CD4-positive, CD25-positive, alpha-beta regulatory T cell (primary cell): ENCODE measurements at regions not wholly inside any gene's neighbourhood (a gene's known extent, or its start where the extent isn't known, plus 50 kb on each side); places are given as distances from the start of the nearest gene placed in this dataset.

Source experiments
- ATAC-seq, 2 donors: fragments of 150-1000 bp; cut with Tn5 transposase; one replicate each; pipeline ENCODE4 v1.10.0; 2021; ENCODE audit warnings: low read depth in 2 of 2, moderate number of reproducible peaks in 2 of 2, moderate library complexity in 1 of 2
- DNase-seq, 3 donors: peaks; one replicate each; pipeline versions ENCODE4 v3.0.0 to v3.0.0-alpha.2; 2012 to 2022; ENCODE audit warnings: mixed read lengths in 1 of 3
- H3K27ac ChIP-seq: one replicate; pipeline ENCODE4 v1.7.0; 2013; ENCODE audit warnings: mild to moderate bottlenecking, low read length; ENCODE audit not compliant: insufficient read depth, poor library complexity, severe bottlenecking
- H3K27me3 ChIP-seq: one replicate; pipeline ENCODE4 v1.7.0; 2013; ENCODE audit warnings: low read length; ENCODE audit not compliant: control insufficient read depth, insufficient read depth
- H3K36me3 ChIP-seq: one replicate; pipeline ENCODE4 v1.7.0; 2013; ENCODE audit warnings: mild to moderate bottlenecking, low read length, moderate library complexity; ENCODE audit not compliant: control insufficient read depth, insufficient read depth
- H3K4me1 ChIP-seq: 2 replicates; pipeline ENCODE4 v1.7.0; 2013; ENCODE audit warnings: mild to moderate bottlenecking, low read length; ENCODE audit not compliant: insufficient read depth, control insufficient read depth, poor library complexity, severe bottlenecking
- H3K4me3 ChIP-seq: one replicate; pipeline ENCODE4 v1.7.0; 2013; ENCODE audit warnings: low read depth, mild to moderate bottlenecking, low read length, moderate library complexity
- H3K9me3 ChIP-seq, 2 experiments: 1 replicate in 1 of 2; 2 replicates in 1 of 2; pipeline ENCODE4 v1.7.0; 2013; ENCODE audit warnings: low read length in 2 of 2, mild to moderate bottlenecking in 1 of 2, moderate library complexity in 1 of 2; ENCODE audit not compliant: control insufficient read depth in 2 of 2
- H3K27ac Mint-ChIP-seq, 3 donors: one replicate each; pipeline ENCODE4 v1.8.0; 2020 to 2022; ENCODE audit warnings: mild to moderate bottlenecking in 3 of 3, mixed read lengths in 3 of 3, moderate library complexity in 2 of 3
- H3K27me3 Mint-ChIP-seq: one replicate; pipeline ENCODE4 v1.8.0; 2022; ENCODE audit warnings: mild to moderate bottlenecking, mixed read lengths
- H3K36me3 Mint-ChIP-seq: one replicate; pipeline ENCODE4 v1.8.0; 2020; ENCODE audit warnings: mixed read lengths
- H3K4me1 Mint-ChIP-seq, 4 donors: one replicate each; pipeline ENCODE4 v1.8.0; 2020 to 2022; ENCODE audit warnings: mixed read lengths in 4 of 4, mild to moderate bottlenecking in 1 of 4
- H3K4me3 Mint-ChIP-seq, 4 donors: one replicate each; pipeline ENCODE4 v1.8.0; 2020 to 2022; ENCODE audit warnings: mild to moderate bottlenecking in 4 of 4, mixed read lengths in 4 of 4, moderate library complexity in 3 of 4
- H3K9me3 Mint-ChIP-seq, 7 donors: one replicate each; pipeline ENCODE4 v1.8.0; 2020 to 2022; ENCODE audit warnings: mixed read lengths in 7 of 7, mild to moderate bottlenecking in 3 of 7, moderate library complexity in 2 of 7

GRCh38 chr13:31955101-31955500, 76.5 kb upstream of the FRY start:
- H3K4me1 ChIP-seq, result no peaks in the 10 kb centered on the region
- Mint-ChIP-seq H3K27ac (no peak overlapping the region), H3K9me3 (peaks cover 0 to 1% (median 0%) of the 10 kb centered on the region in 7 donors), H3K4me1 (no peaks in the 10 kb centered on the region), H3K4me3 (no peak overlapping the region), H3K27me3 (no peaks in the 10 kb centered on the region), H3K36me3 (no peaks in the 10 kb centered on the region)
- DNase-seq, result no peak
- H3K27me3 ChIP-seq, result no peaks in the 10 kb centered on the region
- no peaks in the 10 kb centered on the region for H3K9me3 ChIP-seq
- no peaks in the 10 kb centered on the region for H3K36me3 ChIP-seq
- no peak overlapping the region for H3K4me3 ChIP-seq
- ATAC-seq, result no peak
- no peak overlapping the region for H3K27ac ChIP-seq

- no peaks in the 10 kb centered on the region for H3K36me3 Mint-ChIP-seq
- no peak overlapping the region for H3K27ac Mint-ChIP-seq
- no peaks in the 10 kb centered on the region for H3K27me3 ChIP-seq
- no peaks in the 10 kb centered on the region for H3K4me1 ChIP-seq
- no peak overlapping the region for H3K4me3 ChIP-seq
- H3K36me3 ChIP-seq, result no peaks in the 10 kb centered on the region
- no peak overlapping the region for H3K27ac ChIP-seq
- no peaks in the 10 kb centered on the region for H3K4me1 Mint-ChIP-seq
- peaks cover 0 to 1% (median 0%) of the 10 kb centered on the region in 7 donors for H3K9me3 Mint-ChIP-seq
- H3K27me3 Mint-ChIP-seq, result no peaks in the 10 kb centered on the region
- no peak overlapping the region for H3K4me3 Mint-ChIP-seq
- H3K9me3 ChIP-seq, result no peaks in the 10 kb centered on the region
- DNase-seq, result no peak
- no peak for ATAC-seq
Observed at GRCh38 chr13:31955741-31956140, 75.8 kb upstream of the FRY start.

GRCh38 chr13:31956980-31957644, 74.5 kb upstream of the FRY start:
- Mint-ChIP-seq H3K27ac (no peak overlapping the region), H3K36me3 (no peaks in the 10 kb centered on the region), H3K9me3 (peaks cover 0 to 1% (median 0%) of the 10 kb centered on the region in 7 donors), H3K4me3 (no peak overlapping the region), H3K4me1 (no peaks in the 10 kb centered on the region), H3K27me3 (no peaks in the 10 kb centered on the region)
- Histone ChIP-seq H3K27ac (no peak overlapping the region), H3K4me1 (no peaks in the 10 kb centered on the region), H3K9me3 (no peaks in the 10 kb centered on the region), H3K27me3 (no peaks in the 10 kb centered on the region), H3K4me3 (no peak overlapping the region), H3K36me3 (no peaks in the 10 kb centered on the region)
- DNase-seq (no peak), ATAC-seq (no peak)

GRCh38 chr13:31957772-31958171, 73.8 kb upstream of the FRY start:
- H3K9me3 Mint-ChIP-seq, result peaks cover 0 to 1% (median 0%) of the 10 kb centered on the region in 7 donors
- H3K4me1 Mint-ChIP-seq, result no peaks in the 10 kb centered on the region
- H3K4me1 ChIP-seq, result no peaks in the 10 kb centered on the region
- H3K4me3 Mint-ChIP-seq, result no peak overlapping the region
- no peaks in the 10 kb centered on the region for H3K9me3 ChIP-seq
- H3K36me3 Mint-ChIP-seq, result no peaks in the 10 kb centered on the region
- no peak overlapping the region for H3K27ac Mint-ChIP-seq
- DNase-seq, result no peak
- H3K36me3 ChIP-seq, result no peaks in the 10 kb centered on the region
- ATAC-seq, result no peak
- no peaks in the 10 kb centered on the region for H3K27me3 ChIP-seq
- H3K4me3 ChIP-seq, result no peak overlapping the region
- no peaks in the 10 kb centered on the region for H3K27me3 Mint-ChIP-seq
- no peak overlapping the region for H3K27ac ChIP-seq

GRCh38 chr13:31962731-31963370, 68.7 kb upstream of the FRY start:
- H3K27ac Mint-ChIP-seq, result no peak overlapping the region

GRCh38 chr13:31963631-31964030, 67.9 kb upstream of the FRY start:
- no peak for ATAC-seq

More at GRCh38 chr13:31962731-31963370, 68.7 kb upstream of the FRY start:
- Histone ChIP-seq H3K4me1 (no peaks in the 10 kb centered on the region), H3K9me3 (no peaks in the 10 kb centered on the region), H3K27ac (no peak overlapping the region), H3K4me3 (no peak overlapping the region), H3K36me3 (no peaks in the 10 kb centered on the region), H3K27me3 (no peaks in the 10 kb centered on the region)
- H3K4me1 Mint-ChIP-seq, result no peaks in the 10 kb centered on the region
- no peak overlapping the region for H3K4me3 Mint-ChIP-seq
- H3K27me3 Mint-ChIP-seq, result no peaks in the 10 kb centered on the region
- peaks cover 3% of the 10 kb centered on the region for H3K36me3 Mint-ChIP-seq
- no peak for ATAC-seq
- H3K9me3 Mint-ChIP-seq, result peaks cover 0 to 6% (median 1%) of the 10 kb centered on the region in 7 donors
- DNase-seq, result no peak

GRCh38 chr13:31964168-31964567, 67.4 kb upstream of the FRY start:
- Histone ChIP-seq H3K27me3 (no peaks in the 10 kb centered on the region), H3K4me3 (no peak overlapping the region)
- H3K27ac Mint-ChIP-seq, result no peak overlapping the region

More at GRCh38 chr13:31963631-31964030, 67.9 kb upstream of the FRY start:
- Mint-ChIP-seq H3K4me1 (no peaks in the 10 kb centered on the region), H3K27ac (no peak overlapping the region), H3K36me3 (peaks cover 3% of the 10 kb centered on the region), H3K4me3 (no peak overlapping the region), H3K27me3 (no peaks in the 10 kb centered on the region), H3K9me3 (peaks cover 0 to 8% (median 1%) of the 10 kb centered on the region in 7 donors)
- no peak overlapping the region for H3K4me3 ChIP-seq
- H3K9me3 ChIP-seq, result no peaks in the 10 kb centered on the region
- H3K27me3 ChIP-seq, result no peaks in the 10 kb centered on the region
- DNase-seq, result no peak
- no peaks in the 10 kb centered on the region for H3K36me3 ChIP-seq
- no peak overlapping the region for H3K27ac ChIP-seq
- H3K4me1 ChIP-seq, result no peaks in the 10 kb centered on the region

More at GRCh38 chr13:31964168-31964567, 67.4 kb upstream of the FRY start:
- Mint-ChIP-seq H3K4me1 (no peaks in the 10 kb centered on the region), H3K4me3 (no peak overlapping the region), H3K27me3 (peaks cover 4% of the 10 kb centered on the region), H3K36me3 (peaks cover 3% of the 10 kb centered on the region), H3K9me3 (peaks cover 0 to 8% (median 1%) of the 10 kb centered on the region in 7 donors)
- Histone ChIP-seq H3K9me3 (no peaks in the 10 kb centered on the region), H3K4me1 (no peaks in the 10 kb centered on the region), H3K36me3 (no peaks in the 10 kb centered on the region), H3K27ac (no peak overlapping the region)
- ATAC-seq (no peak), DNase-seq (no peak)
